ENCODE measurements at regions not wholly inside any gene's neighbourhood (a gene's known extent, or its start where the extent isn't known, plus 50 kb on each side); places are given as distances from the start of the nearest gene placed in this dataset.
A peak's percentile ranks its signal among the peaks of the same experiment; 100 is the strongest.

DNA sequence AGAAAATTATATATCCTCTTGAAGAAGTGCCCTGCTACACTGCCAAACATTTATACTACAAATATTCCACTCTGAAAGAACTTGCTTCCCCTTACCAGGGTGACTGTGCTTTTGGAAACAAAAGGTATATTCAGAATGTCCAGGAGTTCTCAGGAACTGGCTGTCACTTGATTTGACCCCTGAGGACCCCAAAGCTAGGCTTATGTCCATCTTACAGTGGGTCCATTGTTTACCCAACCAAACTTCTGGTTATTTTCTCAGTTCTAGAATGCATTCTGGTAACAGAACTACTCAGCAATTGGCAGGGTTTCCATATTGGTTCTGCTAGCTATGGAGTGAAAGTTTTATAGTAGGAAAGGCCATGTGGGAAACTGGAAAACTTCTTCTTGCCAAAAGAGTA is 207.1 kb upstream of the KCTD3 start:
- H3K4me3 ChIP-seq (ENCODE audit: extremely low read depth, insufficient read depth, low read length, poor library complexity, severe bottlenecking): no peak overlapping the region
- no peaks in the 10 kb centered on the region for H3K36me3 ChIP-seq (ENCODE audit: control insufficient read depth, insufficient read depth, low read length)
- no peaks in the 10 kb centered on the region for H3K4me1 ChIP-seq (ENCODE audit: control insufficient read depth, insufficient read depth, low read length, poor library complexity, severe bottlenecking)
- peak overlapping the region; percentile 10 for H3K27ac ChIP-seq (ENCODE audit: low read depth, low read length, severe bottlenecking)
- no peaks in the 10 kb centered on the region for H3K9me3 ChIP-seq (ENCODE audit: control insufficient read depth, low read length)

DNA sequence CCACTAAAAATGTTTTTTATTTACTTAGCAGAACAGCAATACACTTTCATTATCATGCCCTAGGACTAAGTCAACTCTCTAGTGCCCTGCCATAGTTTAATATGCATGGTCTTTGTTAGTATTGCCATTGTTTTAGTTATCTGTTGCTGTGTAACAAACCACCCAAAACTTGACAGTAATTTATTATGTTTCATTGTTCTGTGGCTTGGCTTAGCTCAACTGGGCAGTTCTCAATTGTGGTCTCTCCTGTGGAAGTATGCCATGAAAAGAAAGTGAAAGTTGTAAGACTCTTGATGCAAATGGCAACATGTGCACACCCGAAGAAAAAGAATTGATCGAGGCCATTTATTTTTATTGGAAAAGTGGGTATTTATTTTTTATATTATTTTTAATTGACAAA is 206.3 kb upstream of the KCTD3 start:
- Histone ChIP-seq H3K9me3 (ENCODE audit: control insufficient read depth, low read length) (no peaks in the 10 kb centered on the region), H3K4me1 (ENCODE audit: control insufficient read depth, insufficient read depth, low read length, poor library complexity, severe bottlenecking) (no peaks in the 10 kb centered on the region), H3K27ac (ENCODE audit: low read depth, low read length, severe bottlenecking) (peak overlapping the region; percentile 10), H3K4me3 (ENCODE audit: extremely low read depth, insufficient read depth, low read length, poor library complexity, severe bottlenecking) (no peak overlapping the region), H3K36me3 (ENCODE audit: control insufficient read depth, insufficient read depth, low read length) (no peaks in the 10 kb centered on the region)
- no CpG with 5 or more reads among the region's 2 CpGs for WGBS, 2 experiments (ENCODE audit: insufficient coverage in 2 of 2)

DNA sequence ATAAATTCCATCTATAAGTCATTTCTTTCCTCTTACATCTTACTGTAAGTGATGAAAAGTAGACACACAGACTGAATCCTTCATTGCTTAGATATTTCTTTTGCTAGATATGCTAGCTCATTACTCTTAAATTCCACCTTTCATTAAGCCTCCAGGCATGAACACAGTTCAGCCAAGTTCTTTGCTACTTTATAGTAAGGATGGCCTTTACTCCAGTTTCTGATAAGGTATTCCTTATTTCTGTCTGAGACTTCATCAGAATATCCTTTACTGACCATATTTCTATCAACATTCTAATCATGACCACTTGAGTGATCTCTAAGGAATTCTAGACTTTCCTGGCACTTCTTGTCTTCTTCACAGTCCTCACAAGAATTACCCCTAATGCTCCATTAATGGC is 191.7 kb upstream of the KCTD3 start:
- Histone ChIP-seq H3K4me1 (ENCODE audit: control insufficient read depth, insufficient read depth, low read length, poor library complexity, severe bottlenecking) (no peaks in the 10 kb centered on the region), H3K4me3 (ENCODE audit: extremely low read depth, insufficient read depth, low read length, poor library complexity, severe bottlenecking) (no peak overlapping the region), H3K9me3 (ENCODE audit: control insufficient read depth, low read length) (no peaks in the 10 kb centered on the region), H3K27ac (ENCODE audit: low read depth, low read length, severe bottlenecking) (no peak overlapping the region), H3K36me3 (ENCODE audit: control insufficient read depth, insufficient read depth, low read length) (no peaks in the 10 kb centered on the region)

- Histone ChIP-seq H3K4me3 (ENCODE audit: extremely low read depth, insufficient read depth, low read length, poor library complexity, severe bottlenecking) (no peak overlapping the region), H3K4me1 (ENCODE audit: control insufficient read depth, insufficient read depth, low read length, poor library complexity, severe bottlenecking) (no peaks in the 10 kb centered on the region), H3K27ac (ENCODE audit: low read depth, low read length, severe bottlenecking) (no peak overlapping the region), H3K36me3 (ENCODE audit: control insufficient read depth, insufficient read depth, low read length) (no peaks in the 10 kb centered on the region), H3K9me3 (ENCODE audit: control insufficient read depth, low read length) (no peaks in the 10 kb centered on the region)
- WGBS, 2 experiments (ENCODE audit: insufficient coverage in 2 of 2): 79 to 87% methylated on average over 2 of the region's 2 CpGs
Observed at GRCh38 chr1:215376544-215377264, 190.4 kb upstream of the KCTD3 start.

- H3K36me3 ChIP-seq (ENCODE audit: control insufficient read depth, insufficient read depth, low read length): no peaks in the 10 kb centered on the region
- no peak overlapping the region for H3K27ac ChIP-seq (ENCODE audit: low read depth, low read length, severe bottlenecking)
- H3K4me1 ChIP-seq (ENCODE audit: control insufficient read depth, insufficient read depth, low read length, poor library complexity, severe bottlenecking): no peaks in the 10 kb centered on the region
- WGBS, 2 experiments (ENCODE audit: insufficient coverage in 2 of 2): no CpG with 5 or more reads among the region's 2 CpGs
- H3K9me3 ChIP-seq (ENCODE audit: control insufficient read depth, low read length): no peaks in the 10 kb centered on the region
- no peak overlapping the region for H3K4me3 ChIP-seq (ENCODE audit: extremely low read depth, insufficient read depth, low read length, poor library complexity, severe bottlenecking)
Observed at GRCh38 chr1:215377746-215378145, 189.4 kb upstream of the KCTD3 start.

DNA sequence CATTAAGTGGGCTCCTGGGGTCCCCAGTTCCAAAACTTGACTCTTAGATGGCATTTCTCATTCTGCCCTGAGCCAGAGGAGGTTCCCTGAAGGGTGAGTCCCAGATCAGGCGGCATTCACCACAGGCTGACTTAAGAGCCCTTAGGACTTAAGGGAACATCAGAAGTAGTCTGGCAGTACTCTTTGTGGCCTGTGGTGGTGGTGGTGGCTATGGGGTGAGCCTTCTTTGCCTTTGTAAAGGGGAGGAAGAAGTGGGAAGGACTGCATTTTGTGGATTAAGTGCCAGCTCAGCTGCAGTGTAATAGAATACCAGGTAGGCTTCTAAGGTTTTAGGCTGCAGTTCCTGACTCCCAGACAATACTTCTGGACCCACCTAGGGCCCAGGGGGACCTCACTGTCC is 186.5 kb upstream of the KCTD3 start:
- Histone ChIP-seq H3K4me3 (ENCODE audit: extremely low read depth, insufficient read depth, low read length, poor library complexity, severe bottlenecking) (no peak overlapping the region), H3K36me3 (ENCODE audit: control insufficient read depth, insufficient read depth, low read length) (no peaks in the 10 kb centered on the region), H3K4me1 (ENCODE audit: control insufficient read depth, insufficient read depth, low read length, poor library complexity, severe bottlenecking) (no peaks in the 10 kb centered on the region), H3K27ac (ENCODE audit: low read depth, low read length, severe bottlenecking) (no peak overlapping the region), H3K9me3 (ENCODE audit: control insufficient read depth, low read length) (no peaks in the 10 kb centered on the region)
- 67 to 83% methylated on average over 1 of the region's 1 CpG for WGBS, 2 experiments (ENCODE audit: insufficient coverage in 2 of 2)

DNA sequence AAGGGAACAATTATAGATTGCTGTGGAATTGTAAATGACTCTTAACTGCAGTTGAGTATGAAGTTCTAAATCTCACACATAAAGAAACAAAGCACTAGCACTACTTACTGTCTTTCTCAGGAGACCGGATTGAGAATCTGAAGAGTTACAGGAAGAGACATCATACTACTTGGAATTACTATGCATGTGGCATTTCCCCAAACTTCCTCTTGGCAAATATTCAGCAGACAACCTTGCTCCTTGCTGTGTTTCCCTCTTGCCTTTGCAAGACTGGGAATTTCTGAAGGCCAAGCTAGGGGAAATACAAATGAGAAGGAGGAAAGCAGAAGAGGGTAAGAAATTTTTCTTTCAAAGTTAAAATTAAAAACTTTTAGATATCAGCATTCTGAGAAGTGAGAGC is 173.6 kb upstream of the KCTD3 start:
- no CpG with 5 or more reads among the region's 1 CpG for WGBS, 2 experiments (ENCODE audit: insufficient coverage in 2 of 2)
- Histone ChIP-seq H3K4me1 (ENCODE audit: control insufficient read depth, insufficient read depth, low read length, poor library complexity, severe bottlenecking) (no peaks in the 10 kb centered on the region), H3K9me3 (ENCODE audit: control insufficient read depth, low read length) (no peaks in the 10 kb centered on the region), H3K36me3 (ENCODE audit: control insufficient read depth, insufficient read depth, low read length) (no peaks in the 10 kb centered on the region), H3K4me3 (ENCODE audit: extremely low read depth, insufficient read depth, low read length, poor library complexity, severe bottlenecking) (no peak overlapping the region), H3K27ac (ENCODE audit: low read depth, low read length, severe bottlenecking) (no peak overlapping the region)

DNA sequence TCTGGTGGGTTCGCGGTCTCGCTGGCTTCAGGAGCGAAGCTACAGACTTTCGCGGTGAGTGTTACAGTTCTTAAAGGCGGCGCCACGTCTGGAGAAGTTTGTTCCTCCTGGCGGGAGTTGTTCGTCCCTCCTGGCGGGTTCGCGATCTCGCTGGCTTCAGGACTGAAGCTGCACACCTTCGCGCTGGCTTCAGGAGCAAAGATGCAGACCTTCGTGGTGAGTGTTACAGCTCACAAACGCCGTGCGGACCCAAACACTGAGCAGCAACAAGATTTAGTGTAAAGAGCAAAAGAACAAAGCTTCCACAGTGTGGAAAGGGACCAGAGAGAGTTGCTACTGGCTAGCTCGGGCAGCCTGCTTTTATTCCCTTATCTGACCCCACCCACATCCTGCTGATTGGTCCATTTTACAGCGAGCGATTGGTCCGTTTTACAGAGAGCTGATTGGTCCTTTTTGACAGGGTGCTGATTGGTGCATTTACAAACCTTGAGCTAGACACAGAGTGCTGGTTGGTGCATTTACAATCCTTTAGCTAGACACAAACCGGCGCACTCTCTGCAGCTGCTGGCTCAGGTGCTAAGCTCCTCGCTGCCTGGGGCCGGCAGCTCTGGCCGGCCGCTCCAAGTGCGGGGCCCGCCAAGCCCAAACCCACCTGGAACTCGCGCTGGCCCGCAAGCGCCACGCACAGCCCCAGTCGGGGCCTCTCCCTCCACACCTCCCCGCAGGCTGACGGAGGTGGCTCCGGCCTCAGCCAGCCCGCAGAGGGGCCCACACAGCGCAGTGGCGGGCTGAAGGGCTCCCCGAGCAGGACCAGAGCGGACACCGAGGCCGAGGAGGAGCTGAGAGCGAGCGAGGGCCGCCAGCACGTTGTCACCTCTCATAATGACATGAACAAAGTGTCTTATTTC is 172.8 kb upstream of the KCTD3 start:
- no peaks in the 10 kb centered on the region for H3K36me3 ChIP-seq (ENCODE audit: control insufficient read depth, insufficient read depth, low read length)
- no peaks in the 10 kb centered on the region for H3K9me3 ChIP-seq (ENCODE audit: control insufficient read depth, low read length)
- 92 to 97% methylated on average over 38 to 40 of the region's 53 CpGs for WGBS, 2 experiments (ENCODE audit: insufficient coverage in 2 of 2)
- no peak overlapping the region for H3K27ac ChIP-seq (ENCODE audit: low read depth, low read length, severe bottlenecking)
- H3K4me3 ChIP-seq (ENCODE audit: extremely low read depth, insufficient read depth, low read length, poor library complexity, severe bottlenecking): no peak overlapping the region
- no peaks in the 10 kb centered on the region for H3K4me1 ChIP-seq (ENCODE audit: control insufficient read depth, insufficient read depth, low read length, poor library complexity, severe bottlenecking)

- 96% methylated on average over 4 to 5 of the region's 5 CpGs for WGBS, 2 experiments (ENCODE audit: insufficient coverage in 2 of 2)
- Histone ChIP-seq H3K27ac (ENCODE audit: low read depth, low read length, severe bottlenecking) (no peak overlapping the region), H3K4me3 (ENCODE audit: extremely low read depth, insufficient read depth, low read length, poor library complexity, severe bottlenecking) (no peak overlapping the region), H3K36me3 (ENCODE audit: control insufficient read depth, insufficient read depth, low read length) (no peaks in the 10 kb centered on the region), H3K4me1 (ENCODE audit: control insufficient read depth, insufficient read depth, low read length, poor library complexity, severe bottlenecking) (no peaks in the 10 kb centered on the region), H3K9me3 (ENCODE audit: control insufficient read depth, low read length) (no peaks in the 10 kb centered on the region)
Observed at GRCh38 chr1:215397106-215397505, 170.0 kb upstream of the KCTD3 start.

- Histone ChIP-seq H3K27ac (ENCODE audit: low read depth, low read length, severe bottlenecking) (no peak overlapping the region), H3K9me3 (ENCODE audit: control insufficient read depth, low read length) (no peaks in the 10 kb centered on the region), H3K4me3 (ENCODE audit: extremely low read depth, insufficient read depth, low read length, poor library complexity, severe bottlenecking) (no peak overlapping the region), H3K4me1 (ENCODE audit: control insufficient read depth, insufficient read depth, low read length, poor library complexity, severe bottlenecking) (no peaks in the 10 kb centered on the region), H3K36me3 (ENCODE audit: control insufficient read depth, insufficient read depth, low read length) (no peaks in the 10 kb centered on the region)
- WGBS, 2 experiments (ENCODE audit: insufficient coverage in 2 of 2): 87% methylated on average over 3 of the region's 4 CpGs; no CpG with 5 or more reads in 1 of the 2 experiments
Observed at GRCh38 chr1:215397843-215398242, 169.3 kb upstream of the KCTD3 start.

- H3K27ac ChIP-seq (ENCODE audit: low read depth, low read length, severe bottlenecking): no peak overlapping the region
- no peaks in the 10 kb centered on the region for H3K36me3 ChIP-seq (ENCODE audit: control insufficient read depth, insufficient read depth, low read length)
- no peaks in the 10 kb centered on the region for H3K9me3 ChIP-seq (ENCODE audit: control insufficient read depth, low read length)
- no peak overlapping the region for H3K4me3 ChIP-seq (ENCODE audit: extremely low read depth, insufficient read depth, low read length, poor library complexity, severe bottlenecking)
- WGBS, 2 experiments (ENCODE audit: insufficient coverage in 2 of 2): no CpG with 5 or more reads among the region's 2 CpGs
- no peaks in the 10 kb centered on the region for H3K4me1 ChIP-seq (ENCODE audit: control insufficient read depth, insufficient read depth, low read length, poor library complexity, severe bottlenecking)
Observed at GRCh38 chr1:215399787-215400186, 167.3 kb upstream of the KCTD3 start.

Data from mesodermal cell (in vitro differentiated cells).